ENCODE measurements at regions not wholly inside any gene's neighbourhood (a gene's known extent, or its start where the extent isn't known, plus 50 kb on each side); places are given as distances from the start of the nearest gene placed in this dataset.
"Not testable (repeated sequence)": the region's sequence is repeated elsewhere in the genome, so short reads cannot be mapped to it uniquely, and the experiment has no call there.

GRCh38 chr18:56436651-56437050 lies 201.7 kb downstream of the TXNL1 start:
- no peak for DNase-seq

- no peak for DNase-seq
Measured at GRCh38 chr18:56433919-56434318, 204.5 kb downstream of the TXNL1 start.

- no peak for DNase-seq
Measured at GRCh38 chr18:56431551-56431950, 206.8 kb downstream of the TXNL1 start.

DNA sequence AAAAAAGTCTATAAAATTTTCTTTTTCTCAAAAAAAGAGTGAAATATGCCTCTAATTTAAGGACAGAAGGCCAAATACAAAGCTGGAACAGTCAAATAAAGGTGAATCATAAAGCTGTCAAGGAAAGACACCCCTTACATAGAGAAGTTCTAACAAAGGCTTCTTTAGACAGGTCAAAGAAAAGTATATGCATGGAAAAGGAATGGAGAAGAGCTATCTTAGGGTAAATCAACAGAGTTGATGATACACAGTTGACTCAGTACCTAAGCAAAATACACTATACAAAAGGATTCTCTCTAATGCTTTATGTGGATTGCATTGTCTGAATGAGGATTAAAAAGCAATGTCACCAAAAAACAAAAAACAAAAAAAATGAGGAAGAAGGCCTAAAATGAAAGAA lies 214.8 kb downstream of the TXNL1 start:
- no peak for DNase-seq

DNA sequence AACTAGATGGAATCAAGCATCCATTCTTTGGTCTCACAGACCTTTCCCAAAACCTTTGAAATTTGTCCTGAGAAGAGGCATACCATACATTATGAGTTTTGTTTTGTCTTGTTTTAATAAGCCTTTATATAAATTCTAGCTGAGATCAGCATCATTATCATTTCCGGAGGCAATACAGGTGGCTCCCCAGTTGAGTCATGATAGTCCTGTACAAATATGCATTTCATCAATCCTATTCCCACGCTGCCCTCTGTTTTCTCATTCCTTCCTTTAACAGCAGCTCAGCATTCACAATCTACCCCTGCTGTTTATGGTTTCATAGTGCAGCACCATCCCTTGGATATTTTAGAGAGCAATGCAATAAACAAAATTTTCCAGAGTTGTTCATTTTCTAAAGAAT lies 216.7 kb downstream of the TXNL1 start:
- no peak for DNase-seq

- not testable (repeated sequence) for DNase-seq
Measured at GRCh38 chr18:56420868-56421267, 217.5 kb downstream of the TXNL1 start.

GRCh38 chr18:56414357-56414756 lies 224.0 kb downstream of the TXNL1 start:
- DNase-seq: no peak

DNA sequence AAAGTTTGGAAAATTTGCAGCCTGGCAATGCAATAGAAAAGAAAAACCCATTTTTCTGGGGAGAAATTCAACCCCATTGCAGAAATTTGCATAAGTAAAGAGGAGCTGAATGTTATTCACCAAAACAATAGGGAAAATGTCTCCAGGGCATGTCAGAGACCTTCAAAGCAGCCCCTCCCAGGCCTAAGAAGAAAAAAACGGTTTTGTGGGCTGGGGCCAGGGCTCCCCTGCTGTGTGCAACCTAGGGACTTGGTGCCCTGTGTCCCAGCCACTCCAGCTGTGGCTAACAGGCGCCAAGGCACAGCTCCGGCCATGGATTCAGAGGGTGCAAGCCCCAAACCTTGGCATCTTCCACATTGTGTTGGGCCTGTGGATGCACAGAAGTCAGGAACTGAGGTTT lies 224.5 kb downstream of the TXNL1 start:
- no peak for DNase-seq

- no peak for DNase-seq
Measured at GRCh38 chr18:56412951-56413350, 225.4 kb downstream of the TXNL1 start.

GRCh38 chr18:56409736-56410135 lies 228.7 kb downstream of the TXNL1 start:
- no peak for DNase-seq

GRCh38 chr18:56407646-56408180 lies 230.7 kb downstream of the TXNL1 start:
- no peak for DNase-seq

- no peak for DNase-seq
Measured at GRCh38 chr18:56402872-56403516, 235.4 kb downstream of the TXNL1 start.

GRCh38 chr18:56393870-56394269 lies 244.5 kb downstream of the TXNL1 start:
- peak; percentile 25 for DNase-seq

DNA sequence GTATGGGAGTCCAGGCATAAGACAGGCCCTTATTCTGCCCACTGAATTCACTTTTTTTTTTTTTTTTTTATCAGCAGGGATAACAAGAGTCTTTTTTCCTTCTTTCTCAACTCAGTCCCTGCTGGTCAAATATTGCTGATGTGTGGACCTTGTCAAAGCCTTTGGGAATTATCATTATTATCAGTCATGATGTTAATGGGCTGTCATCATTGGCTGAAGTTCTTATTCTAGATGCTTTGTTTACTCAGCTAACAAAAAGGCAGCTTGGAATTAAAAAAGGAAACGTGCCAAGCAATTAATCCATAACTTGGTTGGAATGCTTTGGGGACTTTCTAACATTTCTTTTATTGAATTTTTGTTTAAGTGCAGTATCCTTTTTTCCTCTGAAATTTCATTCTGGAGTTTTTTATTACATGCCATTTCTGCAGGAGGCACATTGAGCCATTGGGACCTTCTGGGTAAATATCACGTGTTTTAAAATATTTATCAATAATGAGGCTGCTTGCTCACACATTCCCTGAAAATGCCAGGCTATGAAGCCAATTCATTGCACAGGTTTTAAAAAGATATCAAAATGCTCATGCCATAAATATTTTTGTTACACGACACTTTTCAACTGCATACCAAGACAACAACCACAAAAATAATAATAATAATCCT lies 246.3 kb downstream of the TXNL1 start:
- peak; percentile 70 for DNase-seq

GRCh38 chr18:56390626-56391025 lies 247.8 kb downstream of the TXNL1 start:
- no peak for DNase-seq

- DNase-seq: no peak
Measured at GRCh38 chr18:56389190-56389589, 249.2 kb downstream of the TXNL1 start.

DNA sequence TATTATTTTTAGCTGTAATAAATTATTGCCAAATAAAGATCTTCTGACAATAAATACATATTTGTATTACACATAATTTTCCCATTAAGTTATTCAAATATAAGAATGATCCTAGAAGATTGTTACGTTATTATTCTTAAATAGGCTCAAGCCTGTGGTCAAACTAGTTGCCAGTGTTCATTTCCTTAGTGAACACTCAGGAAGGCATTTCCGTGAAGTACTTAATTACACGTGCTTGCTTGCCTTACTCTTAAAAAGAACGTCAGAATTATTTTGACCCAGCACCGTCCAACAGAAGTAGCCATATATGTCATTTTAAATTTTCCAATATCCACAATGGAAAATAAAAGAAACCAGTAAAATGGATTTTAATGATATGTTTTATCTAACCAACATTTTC lies 249.8 kb downstream of the TXNL1 start:
- DNase-seq: no peak

- no peak for DNase-seq
Measured at GRCh38 chr18:56386856-56387255, 251.5 kb downstream of the TXNL1 start.

DNA sequence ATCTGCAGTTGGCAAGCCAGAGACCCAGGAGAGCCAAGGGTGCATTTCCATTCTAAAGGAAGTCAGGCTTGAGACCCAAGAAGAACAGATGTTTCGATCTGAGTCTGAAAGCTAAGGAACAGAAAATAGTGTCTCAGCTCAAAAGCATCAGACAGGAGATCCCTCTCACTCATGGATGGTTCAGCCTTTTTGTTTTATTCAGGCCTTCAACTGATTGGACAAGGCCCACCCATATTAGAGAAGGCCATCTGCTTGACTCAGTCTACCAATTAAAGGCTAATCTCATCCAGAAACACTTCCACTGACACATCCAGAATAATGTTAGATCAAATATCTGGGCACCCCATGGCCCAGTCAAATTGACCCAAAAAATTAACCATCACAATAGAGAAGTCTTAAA lies 255.0 kb downstream of the TXNL1 start:
- no peak for DNase-seq

DNA sequence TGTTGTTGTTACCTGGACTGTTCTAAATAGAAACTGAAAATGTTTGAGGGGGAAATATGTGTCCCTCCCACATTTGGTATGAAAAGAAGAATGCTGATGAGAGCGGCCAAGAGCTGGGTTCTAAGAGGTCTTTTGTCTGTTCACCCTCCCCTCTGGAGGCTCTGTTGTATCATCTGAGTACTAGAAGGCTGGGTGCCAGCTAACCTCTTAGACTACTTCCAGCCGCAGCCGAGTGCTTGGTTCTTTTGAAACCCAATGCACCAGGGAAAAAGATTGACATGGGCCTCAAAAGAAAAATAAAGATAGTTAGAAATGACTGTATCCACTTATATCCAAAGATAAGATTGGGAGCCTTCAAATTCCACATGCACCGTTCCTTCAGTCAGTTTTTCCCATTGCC lies 255.9 kb downstream of the TXNL1 start:
- no peak for DNase-seq

DNA sequence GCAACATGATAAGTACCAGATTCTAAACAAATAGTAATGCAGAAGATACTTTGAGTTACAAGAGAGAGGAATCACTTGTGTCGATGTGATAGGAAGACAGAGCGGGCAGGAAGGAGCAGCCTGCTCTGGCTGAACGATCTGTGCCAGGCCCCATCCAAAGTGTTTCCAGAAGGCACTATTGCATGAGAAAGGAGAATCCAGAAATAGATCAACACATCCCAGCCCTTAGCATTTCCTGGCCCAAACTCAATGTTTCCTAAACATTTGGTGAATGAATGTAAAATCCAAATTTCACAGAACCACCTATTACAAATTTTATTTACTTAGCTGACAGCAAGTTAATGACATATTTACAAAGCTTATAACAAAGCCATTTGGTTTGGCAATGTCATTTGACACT lies 257.2 kb downstream of the TXNL1 start:
- no peak for DNase-seq

GRCh38 chr18:56380685-56381084 lies 257.7 kb downstream of the TXNL1 start:
- no peak for DNase-seq

- DNase-seq: no peak
Measured at GRCh38 chr18:56379256-56379655, 259.1 kb downstream of the TXNL1 start.

GRCh38 chr18:56377231-56377630 lies 261.2 kb downstream of the TXNL1 start:
- no peak for DNase-seq

Data from NCI-H748 treated with DMSO at 0.1 percent for 48 hours (cell line).